ENCODE measurements at regions not wholly inside any gene's neighbourhood (a gene's known extent, or its start where the extent isn't known, plus 50 kb on each side); places are given as distances from the start of the nearest gene placed in this dataset.

DNA sequence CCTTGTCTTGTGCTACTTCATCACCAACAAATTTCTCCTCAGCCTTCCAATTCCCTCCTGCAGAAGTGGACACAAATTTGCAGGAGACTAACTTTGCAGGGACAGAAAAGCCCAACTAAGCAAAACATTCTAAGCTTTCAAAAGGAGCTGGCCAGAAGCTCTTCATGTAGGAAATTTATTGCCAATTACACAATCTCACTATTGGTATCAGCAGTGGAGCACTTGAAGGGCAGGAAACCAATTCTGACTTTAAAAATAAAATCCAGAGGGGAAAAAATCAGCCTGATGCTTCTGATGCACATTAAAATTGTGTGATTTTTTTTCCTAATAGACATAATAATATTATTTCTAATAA lies 193.3 kb downstream of the LY86 start:
- DNase-seq (ENCODE audit: low read depth) = no peak

DNA sequence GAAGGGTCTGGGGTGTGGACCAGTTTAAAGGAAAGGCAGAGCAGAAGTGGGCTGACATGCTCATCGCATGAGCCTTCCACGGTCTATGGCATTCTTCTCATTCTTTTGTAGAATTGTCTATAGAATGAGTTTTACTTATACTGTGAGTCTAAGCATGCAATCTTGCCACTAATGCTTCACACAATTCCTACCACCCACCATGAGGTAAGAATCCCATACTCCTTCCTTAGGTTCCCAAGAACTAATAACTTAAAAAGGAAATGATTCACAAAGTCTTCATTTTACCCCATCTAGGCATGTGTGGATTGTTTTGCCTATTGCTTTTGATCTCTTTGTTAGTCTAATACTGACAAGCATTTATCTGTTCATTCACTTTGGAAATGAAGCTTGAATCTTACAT lies 195.2 kb downstream of the LY86 start:
- DNase-seq (ENCODE audit: low read depth) = no peak

DNA sequence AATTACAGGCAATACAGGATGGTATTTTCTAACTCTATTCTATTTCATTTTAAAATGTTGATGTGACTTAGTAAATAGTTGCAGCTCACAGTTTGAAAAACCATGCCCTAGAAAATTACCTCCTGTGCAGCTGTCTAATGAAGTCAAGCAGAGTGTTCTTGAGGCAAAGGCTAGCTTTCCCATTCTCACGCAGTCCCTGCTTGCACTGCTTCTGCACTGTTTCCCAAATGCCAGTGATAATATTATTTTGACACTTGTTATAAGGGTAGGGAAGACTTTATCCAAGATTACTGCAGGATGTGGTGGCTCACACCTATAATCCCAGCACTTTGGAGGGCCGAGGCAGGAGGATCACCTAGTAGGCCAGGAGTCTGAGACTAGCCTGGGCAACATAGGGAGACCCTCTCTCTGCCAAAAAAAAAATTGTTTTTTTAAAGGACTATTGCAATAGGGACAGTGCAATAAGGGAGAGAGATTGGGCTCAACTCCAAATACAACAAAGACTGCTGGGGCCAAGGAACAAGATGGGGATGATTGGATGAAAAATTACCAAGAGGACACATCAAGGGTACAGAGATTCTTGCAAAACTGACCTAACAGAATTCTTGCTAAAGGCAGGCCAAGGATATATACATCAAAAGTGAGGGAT lies 196.1 kb downstream of the LY86 start:
- DNase-seq (ENCODE audit: low read depth) = no peak

DNA sequence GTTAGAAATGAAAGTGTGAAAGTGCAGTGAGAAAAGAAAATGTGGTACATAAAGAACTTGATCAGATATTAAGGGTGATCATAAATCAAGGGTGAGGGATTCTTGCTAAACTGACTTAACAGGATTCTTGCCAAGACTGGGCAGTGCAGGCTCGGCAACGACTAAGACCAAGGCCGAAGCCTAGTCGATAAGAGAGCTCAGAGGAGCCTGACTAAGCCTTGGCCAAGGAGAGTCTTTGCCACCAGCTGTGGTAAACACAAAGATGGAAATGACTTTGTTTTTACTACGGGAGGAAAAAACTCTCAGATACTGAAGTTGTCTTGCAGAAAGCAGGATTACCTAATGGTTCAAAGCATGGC lies 196.6 kb downstream of the LY86 start:
- DNase-seq (ENCODE audit: low read depth) = no peak

DNA sequence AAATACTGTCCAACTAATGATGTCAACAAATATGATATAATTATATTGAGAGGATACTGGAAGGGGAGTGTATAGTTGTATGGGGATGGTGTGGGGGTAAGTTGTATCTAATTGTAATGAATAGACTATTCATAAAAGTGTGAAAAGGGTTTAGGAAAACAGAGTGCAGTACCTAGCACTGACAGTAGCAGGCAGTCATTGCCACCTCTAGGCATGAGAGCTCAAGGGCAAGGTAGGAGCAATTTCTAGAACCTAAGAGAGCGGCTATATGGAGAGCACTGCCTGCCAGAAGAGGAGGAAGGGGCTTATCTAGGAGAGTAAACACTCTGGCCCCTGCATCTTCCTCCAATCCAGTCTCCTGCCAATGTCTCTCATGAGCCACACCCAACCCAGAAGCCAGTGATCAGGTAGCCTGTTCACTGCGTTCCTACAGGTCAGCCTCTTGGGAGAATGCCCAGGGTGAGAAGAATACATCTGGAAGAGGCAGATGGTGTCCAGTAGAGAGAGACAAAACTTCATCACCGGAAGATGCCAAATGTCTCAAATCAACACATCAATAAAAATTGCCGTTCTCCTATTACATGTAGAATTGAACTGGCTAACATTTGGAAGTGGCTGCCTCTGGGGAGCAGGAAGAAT lies 200.0 kb downstream of the LY86 start:
- DNase-seq (ENCODE audit: low read depth) = no peak

DNA sequence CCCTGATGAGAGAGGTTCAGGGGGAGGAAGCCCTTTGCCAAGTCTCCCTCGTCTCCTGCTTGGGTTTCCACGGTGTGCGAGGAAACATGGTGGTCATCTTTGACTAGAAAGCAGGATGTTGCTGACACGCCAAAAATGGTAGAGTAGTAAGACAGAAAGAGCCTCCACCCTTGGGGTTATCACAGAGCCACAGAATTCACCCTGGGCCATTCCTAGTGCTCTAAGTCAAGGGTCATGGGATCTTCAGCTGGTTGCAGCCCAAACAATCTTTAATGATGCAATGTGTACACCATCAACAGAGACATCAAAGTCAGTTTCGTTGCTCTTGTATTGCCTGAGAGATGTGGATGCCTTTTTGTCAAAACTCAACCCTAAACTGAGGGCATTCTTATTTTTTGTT lies 201.9 kb downstream of the LY86 start:
- no peak for DNase-seq (ENCODE audit: low read depth)

DNA sequence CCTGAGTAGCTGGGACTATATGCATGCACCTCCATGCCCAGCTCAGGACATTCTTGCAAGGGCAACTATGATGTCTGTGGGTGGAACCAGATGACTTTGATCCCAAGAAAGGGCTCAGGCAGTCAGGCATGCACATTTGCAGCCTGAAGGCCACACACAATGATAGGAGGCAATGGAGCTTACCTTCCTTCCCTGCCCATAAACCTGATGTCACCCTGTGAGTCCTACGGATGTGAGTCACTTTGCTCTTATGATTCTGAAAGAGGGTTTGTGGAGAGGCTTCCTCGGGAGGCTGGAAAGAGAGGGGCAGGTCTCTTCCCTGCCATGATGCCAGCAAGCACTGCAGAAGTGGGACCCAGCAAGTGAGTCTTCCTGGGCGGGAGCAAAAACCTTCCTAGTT lies 202.4 kb downstream of the LY86 start:
- no peak for DNase-seq (ENCODE audit: low read depth)

DNA sequence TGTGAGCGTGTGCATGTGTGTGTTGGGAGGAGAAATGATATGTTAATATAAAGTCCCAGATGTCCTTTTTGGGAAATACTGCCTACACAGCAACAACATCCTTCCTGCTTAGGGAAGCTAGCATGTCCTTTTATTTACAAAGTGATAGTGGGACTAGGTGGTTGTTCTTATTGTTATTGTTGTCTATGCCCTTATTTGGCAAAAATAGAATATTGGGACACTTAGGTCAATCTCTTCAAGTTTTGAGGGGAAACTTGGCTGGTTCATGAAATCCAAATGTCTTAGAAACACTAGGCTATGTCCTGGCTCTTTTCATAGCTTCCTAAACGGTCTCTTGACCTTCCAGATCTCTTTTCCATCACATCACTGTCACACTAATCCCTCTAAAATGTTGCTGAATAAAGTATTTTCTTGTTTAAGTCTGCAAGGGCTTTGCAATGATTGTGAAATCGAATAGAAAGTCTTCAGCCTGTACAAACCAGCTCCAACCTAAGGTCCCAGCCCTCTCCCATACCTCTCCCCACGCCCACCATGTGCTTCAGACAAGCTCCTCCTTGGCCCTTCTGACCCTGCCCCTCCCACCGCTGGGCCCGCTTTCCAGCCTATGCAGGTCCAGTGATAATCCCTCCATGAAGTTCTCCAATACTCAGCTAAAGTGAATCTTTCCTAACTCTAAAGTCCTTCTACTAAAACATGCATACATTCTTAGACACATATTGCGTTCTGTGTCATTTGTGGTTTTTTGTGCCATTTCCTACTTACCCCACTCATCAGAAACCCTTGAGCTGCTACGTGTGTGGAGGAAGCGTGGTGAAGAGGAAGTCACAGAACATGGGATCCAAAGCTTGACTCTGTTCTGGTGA lies 205.1 kb downstream of the LY86 start:
- no peak for DNase-seq (ENCODE audit: low read depth)

DNA sequence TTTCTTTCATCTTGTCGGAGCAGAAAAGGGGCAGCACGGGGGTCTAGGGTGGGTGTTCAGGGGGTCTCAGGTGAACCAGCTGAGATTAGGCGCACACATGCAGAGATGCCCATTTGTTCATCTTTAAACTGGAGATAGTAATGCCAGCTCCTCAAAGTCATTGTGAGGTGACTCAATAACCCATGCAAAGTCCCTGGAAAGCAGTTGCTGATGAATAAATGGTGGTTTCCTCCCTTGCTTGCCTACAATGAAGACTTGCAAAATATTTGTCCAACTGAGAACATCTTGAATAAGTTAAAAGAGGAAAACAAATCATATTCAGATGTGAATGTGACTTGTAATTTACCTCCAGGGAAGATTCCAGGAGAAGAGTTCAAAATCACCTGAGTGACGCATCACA lies 206.9 kb downstream of the LY86 start:
- no peak for DNase-seq (ENCODE audit: low read depth)

DNA sequence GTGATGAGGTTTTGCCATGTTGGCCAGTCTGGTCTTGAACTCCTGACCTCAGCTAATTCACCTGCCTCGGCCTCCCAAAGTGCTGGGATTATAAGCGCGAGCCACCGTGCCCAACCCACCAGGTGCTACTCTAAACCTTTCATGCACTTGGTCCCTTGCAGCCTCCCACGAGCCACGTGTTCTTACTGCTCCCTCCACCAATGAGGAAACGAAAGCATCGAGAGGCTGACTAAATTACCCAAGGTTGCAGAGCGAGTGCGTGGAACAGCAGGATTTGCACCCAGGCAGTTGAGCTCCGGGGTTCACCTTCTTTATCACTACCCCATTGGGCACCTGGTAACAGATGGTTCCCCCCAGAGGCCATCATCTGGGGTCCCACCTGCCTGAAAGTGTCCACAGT lies 208.3 kb downstream of the LY86 start:
- no peak for DNase-seq (ENCODE audit: low read depth)

DNA sequence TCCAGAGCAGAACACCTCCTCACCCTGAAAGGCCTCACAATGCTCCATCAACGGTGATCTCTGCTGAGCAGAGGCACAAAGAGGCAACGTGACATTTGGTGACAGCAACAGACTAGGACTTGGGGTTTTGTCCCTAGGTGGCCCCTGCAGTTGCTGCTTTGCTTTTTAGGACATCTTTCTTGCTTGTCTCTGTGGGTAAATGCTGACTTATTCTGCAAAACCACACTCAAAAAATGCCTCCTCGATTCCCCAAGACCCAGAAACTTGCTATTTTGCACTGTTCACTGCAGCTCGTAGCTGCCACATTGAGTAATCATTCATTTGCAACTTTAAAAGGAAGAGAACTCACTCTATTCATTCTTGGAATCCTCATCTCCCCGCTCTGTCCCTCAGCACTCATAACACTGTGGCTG lies 209.9 kb downstream of the LY86 start:
- no peak for DNase-seq (ENCODE audit: low read depth)

DNA sequence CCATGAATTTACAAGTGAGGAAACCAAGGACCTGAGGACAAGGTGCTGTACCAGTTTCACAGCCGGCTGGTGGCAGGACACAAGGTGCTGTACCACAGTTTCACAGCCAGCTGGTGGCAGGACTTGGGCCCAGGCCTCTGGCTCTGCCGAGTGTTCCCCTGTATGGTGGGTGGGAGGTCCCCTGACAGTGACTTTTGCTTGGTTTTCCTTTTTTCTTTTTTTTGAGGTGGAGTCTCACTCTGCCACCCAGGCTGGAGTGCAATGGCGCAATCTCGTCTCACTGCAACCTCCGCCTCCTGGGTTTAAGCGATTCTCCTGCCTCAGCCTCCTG lies 212.4 kb downstream of the LY86 start:
- DNase-seq (ENCODE audit: low read depth) = no peak

DNA sequence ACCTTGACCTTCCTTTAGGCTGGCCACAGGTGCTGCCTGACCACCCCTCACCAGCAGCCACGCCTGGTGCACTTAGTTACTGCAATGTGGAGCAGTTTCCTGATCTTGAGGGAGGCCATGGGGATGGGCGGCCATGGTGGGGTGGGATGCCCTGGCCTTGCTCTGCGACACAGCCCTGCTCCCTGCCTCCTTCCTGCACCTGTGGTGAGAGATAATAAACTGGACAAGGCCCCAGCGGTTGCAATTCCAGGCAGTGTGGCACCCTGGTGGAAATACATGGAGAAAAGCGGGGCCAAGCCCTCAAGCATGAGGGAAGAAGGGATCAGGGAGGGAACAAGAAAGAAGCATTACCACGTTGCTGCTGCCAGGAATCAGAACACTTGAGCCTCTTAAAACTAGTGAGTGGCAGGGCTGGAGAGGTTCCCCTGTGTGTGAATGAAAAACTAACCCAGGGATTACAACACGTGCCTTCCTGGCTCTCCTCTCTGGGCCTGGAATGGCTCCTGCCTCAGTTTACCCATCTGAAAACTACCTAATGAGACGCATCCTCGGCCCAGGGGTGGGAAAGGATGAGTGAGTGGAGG lies 213.2 kb downstream of the LY86 start:
- DNase-seq (ENCODE audit: low read depth) = no peak

DNA sequence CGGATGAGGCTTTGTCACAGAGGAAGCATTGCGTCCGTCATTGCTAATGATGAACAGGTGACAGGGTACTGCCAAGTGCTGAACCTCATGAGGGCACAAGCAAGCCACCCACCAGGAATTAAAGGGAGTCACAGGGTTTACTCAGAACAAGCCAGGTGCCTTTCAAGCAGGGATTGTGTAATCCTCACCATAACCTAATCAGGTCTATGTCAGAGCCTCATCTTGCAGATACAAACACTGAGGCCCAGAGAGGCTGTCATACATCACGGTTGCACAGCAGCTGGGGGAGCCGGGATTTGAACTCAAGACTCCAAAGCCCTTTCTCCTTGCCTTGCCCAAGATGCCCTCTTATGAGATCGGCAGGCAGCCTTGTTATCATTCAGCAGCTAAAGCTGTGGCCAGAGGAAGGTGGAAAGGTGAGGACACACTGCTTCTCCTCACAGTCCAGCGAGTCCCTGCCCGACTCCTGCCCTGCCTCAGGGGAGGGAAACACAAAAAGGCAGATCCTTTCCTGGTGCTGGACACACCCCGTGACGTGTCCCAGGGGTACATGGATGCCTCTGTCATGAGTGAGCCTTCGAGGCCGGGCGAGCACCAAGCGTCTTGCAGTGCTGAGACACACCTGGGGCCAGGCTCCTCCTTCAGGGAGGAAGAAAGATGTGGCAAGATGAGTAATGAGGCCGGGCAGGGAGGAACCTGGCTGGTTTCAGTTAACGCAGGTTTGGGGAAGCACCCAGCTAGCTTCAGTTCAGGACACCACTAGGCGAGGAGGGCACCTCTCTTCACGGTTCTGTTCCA lies 214.9 kb downstream of the LY86 start:
- no peak for DNase-seq (ENCODE audit: low read depth)

DNA sequence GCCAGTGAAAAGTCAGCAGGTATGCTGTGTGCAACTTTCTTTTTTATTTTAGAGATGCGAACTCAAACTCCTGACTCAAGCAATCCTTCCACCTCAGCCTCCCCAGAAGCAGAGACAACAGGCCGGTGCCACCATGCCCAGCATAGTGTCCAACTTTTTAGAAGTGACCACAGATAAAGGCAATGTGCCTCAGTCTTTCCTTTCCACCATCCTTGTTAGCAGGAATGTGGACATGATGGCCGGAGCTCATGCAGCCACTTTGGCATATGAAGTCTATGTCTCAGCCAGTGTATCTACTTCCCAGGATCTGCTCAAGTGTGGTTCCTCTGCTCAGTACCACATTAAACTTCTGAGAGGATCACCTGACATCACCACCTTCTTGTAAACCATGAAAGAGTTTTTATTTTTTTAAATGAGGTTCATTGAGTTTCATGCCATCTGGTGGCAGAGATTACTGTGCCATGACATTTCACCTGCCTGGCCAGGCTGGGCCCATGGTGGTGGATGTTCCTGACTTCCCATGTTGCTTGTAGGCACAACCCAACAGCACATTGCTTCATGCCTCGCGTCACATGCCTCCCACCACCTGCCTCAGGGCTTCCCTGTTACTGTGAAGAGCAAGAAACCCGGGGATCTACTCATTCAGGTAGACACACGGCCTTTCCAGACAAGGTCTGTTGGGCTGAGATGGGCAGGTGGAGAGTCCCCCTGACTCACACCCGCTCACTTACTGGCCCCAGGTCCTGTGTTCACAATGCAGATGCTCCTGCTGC lies 216.5 kb downstream of the LY86 start:
- no peak for DNase-seq (ENCODE audit: low read depth)

DNA sequence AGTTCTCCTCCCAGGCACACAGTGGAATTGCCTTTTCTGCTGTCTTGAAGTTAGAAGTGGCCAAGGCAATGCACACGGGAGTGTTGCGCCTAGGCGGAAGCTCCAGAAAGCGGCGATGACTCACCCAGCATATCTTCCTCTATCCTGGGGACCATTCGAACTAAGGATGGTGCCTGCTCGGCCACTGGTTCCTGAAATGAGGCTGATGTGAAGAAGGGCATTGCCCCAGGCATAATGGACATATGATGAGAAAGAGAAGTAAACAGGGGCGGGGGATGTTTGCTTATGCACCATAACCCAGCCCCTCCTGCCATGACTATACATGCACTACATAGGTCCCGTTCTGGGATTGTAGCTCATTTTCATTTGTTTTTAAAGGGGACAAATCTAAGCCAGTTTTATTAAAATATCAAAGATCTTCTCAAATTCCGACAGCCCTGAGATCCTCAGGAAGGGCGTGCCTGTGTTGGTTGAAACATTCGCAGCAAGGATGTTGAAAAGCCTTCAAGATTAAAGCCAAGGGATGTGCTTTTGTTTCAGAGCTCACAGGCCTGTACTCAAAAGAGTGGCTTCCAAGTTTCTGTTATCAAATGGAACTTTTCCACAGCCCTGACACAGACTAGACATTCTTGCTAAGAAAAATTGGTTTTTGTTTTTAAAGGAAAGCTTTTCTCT lies 218.5 kb downstream of the LY86 start:
- DNase-seq (ENCODE audit: low read depth) = no peak

DNA sequence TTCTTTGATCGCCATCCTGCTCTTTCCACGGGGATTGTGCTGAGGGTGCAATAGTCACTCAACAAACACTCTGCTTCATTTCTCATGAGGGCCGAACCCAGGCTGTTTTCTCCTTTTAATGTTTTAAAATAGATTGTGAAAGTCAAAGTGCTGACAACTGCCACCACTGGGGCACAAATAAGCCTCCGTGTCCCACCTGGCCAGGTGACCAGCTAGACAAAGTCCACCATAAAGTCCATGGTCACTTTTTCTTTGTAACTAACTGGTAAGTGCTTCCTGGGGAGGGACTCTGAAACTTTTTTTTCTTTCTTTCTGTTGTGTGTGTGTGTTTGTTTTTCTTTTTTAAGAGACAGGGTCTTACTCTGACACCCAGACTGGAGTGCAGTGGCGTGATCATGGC lies 219.8 kb downstream of the LY86 start:
- DNase-seq (ENCODE audit: low read depth) = no peak

DNA sequence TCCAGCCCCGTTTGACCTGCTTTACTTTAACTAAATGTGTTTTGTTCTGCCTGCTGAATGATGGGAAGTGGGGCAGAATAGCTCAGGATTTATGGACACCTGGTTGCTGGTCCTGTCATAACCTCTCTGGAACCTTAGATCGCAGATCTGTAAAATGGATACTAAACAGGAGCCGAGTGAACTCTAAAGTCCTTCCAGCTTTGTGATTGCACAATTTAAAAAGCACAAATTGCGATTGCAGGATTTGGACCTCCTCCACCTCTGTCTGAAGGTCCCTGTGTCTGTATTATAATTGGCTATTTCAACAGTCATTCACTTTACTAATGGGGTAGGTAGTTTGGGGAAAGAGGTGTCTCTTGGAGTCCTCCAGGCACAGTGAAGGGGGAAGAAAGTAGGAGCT lies 220.4 kb downstream of the LY86 start:
- no peak for DNase-seq (ENCODE audit: low read depth)

DNA sequence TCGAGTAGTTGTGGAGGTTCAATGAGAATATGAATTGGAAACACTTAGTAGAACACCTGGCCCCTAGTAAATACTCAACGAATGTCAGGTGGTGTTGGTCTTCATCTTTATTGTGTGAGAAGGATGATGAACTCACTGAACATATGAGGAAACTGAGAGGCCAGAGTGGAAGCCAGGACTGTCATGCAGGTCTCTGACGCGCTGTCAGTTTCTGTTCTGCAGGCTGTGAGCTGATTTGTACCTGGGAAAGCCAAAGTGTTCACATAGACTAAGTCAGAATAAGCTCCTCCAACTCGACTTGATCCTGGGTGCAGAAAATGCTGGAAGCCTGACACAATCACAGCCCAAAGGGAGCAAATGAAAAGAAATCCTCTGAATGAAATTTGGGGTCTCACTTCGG lies 222.2 kb downstream of the LY86 start:
- DNase-seq (ENCODE audit: low read depth) = no peak

DNA sequence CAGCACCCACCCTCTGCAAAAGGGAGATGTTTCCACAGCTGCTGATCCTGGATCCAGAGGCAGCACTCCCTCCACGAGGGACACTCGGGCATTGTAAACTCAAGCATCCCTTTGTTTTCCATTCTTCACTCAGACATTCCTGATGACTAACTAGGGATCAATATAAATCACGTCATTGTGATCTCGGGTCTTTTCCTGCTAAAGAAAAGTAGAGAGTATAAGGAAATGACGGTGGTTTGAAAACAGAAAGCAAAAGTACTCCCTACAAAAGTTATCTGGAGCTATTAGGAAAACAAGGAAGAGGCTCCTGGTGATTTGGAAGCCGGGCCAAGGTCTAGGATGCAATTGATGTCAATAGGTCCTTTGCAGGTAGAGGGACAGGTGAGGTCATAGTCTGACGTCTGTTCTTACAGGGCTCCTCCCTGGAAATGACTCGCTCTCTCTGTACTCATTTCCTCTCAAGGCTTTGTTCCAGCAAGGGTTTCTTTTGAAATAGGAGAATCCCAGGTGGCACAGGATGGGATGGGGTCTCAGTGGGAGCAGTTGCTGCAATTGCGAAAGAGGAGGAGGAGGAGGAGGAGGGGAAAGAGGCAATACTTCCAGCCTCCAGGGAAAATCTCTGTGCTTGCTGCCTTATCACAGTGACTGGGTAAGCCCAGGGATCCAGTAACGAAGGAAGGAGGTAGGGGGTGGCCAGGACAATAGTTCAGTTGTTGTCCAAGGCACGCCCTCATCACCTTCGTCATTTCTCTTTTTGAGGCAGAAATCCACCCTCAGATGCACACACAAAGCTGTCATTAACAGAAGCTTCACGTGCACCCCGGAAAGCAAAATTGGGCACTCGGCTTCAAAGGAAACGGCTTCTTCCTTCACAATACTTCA lies 222.8 kb downstream of the LY86 start:
- peak; percentile 72 for DNase-seq (ENCODE audit: low read depth)
